ENCODE measurements at regions not wholly inside any gene's neighbourhood (a gene's known extent, or its start where the extent isn't known, plus 50 kb on each side); places are given as distances from the start of the nearest gene placed in this dataset.

- TF ChIP-seq CTCF (IDR thresholded peaks at IDR 0.05) (no peak), TEAD4 (CRISPR knock-in tag; IDR thresholded peaks at IDR 0.05) (no peak), ZNF671 (CRISPR knock-in tag; IDR thresholded peaks at IDR 0.05) (no peak), ZNF121 (CRISPR knock-in tag; IDR thresholded peaks at IDR 0.05) (no peak), FOXJ3 (CRISPR knock-in tag; IDR thresholded peaks at IDR 0.05; ENCODE audit: borderline replicate concordance) (no peak), ATF1 (CRISPR knock-in tag; IDR thresholded peaks at IDR 0.05) (no peak), FOXK1 (CRISPR knock-in tag; IDR thresholded peaks at IDR 0.05) (no peak), HMGA2 (CRISPR knock-in tag; IDR thresholded peaks at IDR 0.05) (no peak), TP53 (CRISPR knock-in tag; IDR thresholded peaks at IDR 0.05) (no peak), RELA (CRISPR knock-in tag; IDR thresholded peaks at IDR 0.05; ENCODE audit: borderline replicate concordance) (no peak)
- TF ChIP-seq, protein P1, sequence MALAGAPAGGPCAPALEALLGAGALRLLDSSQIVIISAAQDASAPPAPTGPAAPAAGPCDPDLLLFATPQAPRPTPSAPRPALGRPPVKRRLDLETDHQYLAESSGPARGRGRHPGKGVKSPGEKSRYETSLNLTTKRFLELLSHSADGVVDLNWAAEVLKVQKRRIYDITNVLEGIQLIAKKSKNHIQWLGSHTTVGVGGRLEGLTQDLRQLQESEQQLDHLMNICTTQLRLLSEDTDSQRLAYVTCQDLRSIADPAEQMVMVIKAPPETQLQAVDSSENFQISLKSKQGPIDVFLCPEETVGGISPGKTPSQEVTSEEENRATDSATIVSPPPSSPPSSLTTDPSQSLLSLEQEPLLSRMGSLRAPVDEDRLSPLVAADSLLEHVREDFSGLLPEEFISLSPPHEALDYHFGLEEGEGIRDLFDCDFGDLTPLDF (CRISPR knock-in tag; IDR thresholded peaks at IDR 0.05) = no peak
- TF ChIP-seq, protein P2, sequence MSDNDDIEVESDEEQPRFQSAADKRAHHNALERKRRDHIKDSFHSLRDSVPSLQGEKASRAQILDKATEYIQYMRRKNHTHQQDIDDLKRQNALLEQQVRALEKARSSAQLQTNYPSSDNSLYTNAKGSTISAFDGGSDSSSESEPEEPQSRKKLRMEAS (CRISPR knock-in tag; IDR thresholded peaks at IDR 0.05) = no peak
- TF ChIP-seq, protein P3, sequence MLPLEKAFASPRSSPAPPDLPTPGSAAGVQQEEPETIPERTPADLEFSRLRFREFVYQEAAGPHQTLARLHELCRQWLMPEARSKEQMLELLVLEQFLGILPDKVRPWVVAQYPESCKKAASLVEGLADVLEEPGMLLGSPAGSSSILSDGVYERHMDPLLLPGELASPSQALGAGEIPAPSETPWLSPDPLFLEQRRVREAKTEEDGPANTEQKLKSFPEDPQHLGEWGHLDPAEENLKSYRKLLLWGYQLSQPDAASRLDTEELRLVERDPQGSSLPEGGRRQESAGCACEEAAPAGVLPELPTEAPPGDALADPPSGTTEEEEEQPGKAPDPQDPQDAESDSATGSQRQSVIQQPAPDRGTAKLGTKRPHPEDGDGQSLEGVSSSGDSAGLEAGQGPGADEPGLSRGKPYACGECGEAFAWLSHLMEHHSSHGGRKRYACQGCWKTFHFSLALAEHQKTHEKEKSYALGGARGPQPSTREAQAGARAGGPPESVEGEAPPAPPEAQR (CRISPR knock-in tag; IDR thresholded peaks at IDR 0.05) = no peak
- TF ChIP-seq, protein P4, sequence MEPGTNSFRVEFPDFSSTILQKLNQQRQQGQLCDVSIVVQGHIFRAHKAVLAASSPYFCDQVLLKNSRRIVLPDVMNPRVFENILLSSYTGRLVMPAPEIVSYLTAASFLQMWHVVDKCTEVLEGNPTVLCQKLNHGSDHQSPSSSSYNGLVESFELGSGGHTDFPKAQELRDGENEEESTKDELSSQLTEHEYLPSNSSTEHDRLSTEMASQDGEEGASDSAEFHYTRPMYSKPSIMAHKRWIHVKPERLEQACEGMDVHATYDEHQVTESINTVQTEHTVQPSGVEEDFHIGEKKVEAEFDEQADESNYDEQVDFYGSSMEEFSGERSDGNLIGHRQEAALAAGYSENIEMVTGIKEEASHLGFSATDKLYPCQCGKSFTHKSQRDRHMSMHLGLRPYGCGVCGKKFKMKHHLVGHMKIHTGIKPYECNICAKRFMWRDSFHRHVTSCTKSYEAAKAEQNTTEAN (CRISPR knock-in tag; IDR thresholded peaks at IDR 0.05) = no peak
Measured at GRCh38 chr11:10386861-10387205, 68.2 kb upstream of the AMPD3 start.
